HG03432 (cell line): ENCODE measurements at regions not wholly inside any gene's neighbourhood (a gene's known extent, or its start where the extent isn't known, plus 50 kb on each side); places are given as distances from the start of the nearest gene placed in this dataset.
A peak's percentile ranks its signal among the peaks of the same experiment; 100 is the strongest.
"Not testable (repeated sequence)": the region's sequence is repeated elsewhere in the genome, so short reads cannot be mapped to it uniquely, and the experiment has no call there.

Experiments
- ATAC-seq: cut with Tn5 transposase; IDR thresholded peaks from one replicate; pipeline ENCODE4 v1.9.1; 2021; ENCODE audit warnings: mild to moderate bottlenecking, moderate library complexity; ENCODE audit not compliant: unreplicated experiment

GRCh38 chr10:91080776-91081175, 139.7 kb upstream of the PCGF5 start:
- ATAC-seq, result no peak

- ATAC-seq, result no peak
These were observed 138.0 kb upstream of the PCGF5 start for GRCh38 chr10:91082447-91082846.

GRCh38 chr10:91088300-91089140, 131.9 kb upstream of the PCGF5 start:
- no peak for ATAC-seq

GRCh38 chr10:91090761-91091529, 129.5 kb upstream of the PCGF5 start:
- no peak for ATAC-seq

- ATAC-seq, result no peak
These were observed 128.7 kb upstream of the PCGF5 start for GRCh38 chr10:91091780-91092179.

GRCh38 chr10:91096274-91096673, 124.2 kb upstream of the PCGF5 start:
- no peak for ATAC-seq

- ATAC-seq, result no peak
These were observed 123.2 kb upstream of the PCGF5 start for GRCh38 chr10:91097313-91097712.

- ATAC-seq, result not testable (repeated sequence)
These were observed 122.4 kb upstream of the PCGF5 start for GRCh38 chr10:91098021-91098420.

GRCh38 chr10:91103384-91104192, 116.9 kb upstream of the PCGF5 start:
- ATAC-seq, result peak; percentile 83

GRCh38 chr10:91104193-91105041, 116.0 kb upstream of the PCGF5 start:
- ATAC-seq, result peak; percentile 42

- ATAC-seq, result no peak
These were observed 115.2 kb upstream of the PCGF5 start for GRCh38 chr10:91105269-91105668.

GRCh38 chr10:91108820-91109219, 111.6 kb upstream of the PCGF5 start:
- ATAC-seq, result no peak

- ATAC-seq, result no peak
These were observed 109.4 kb upstream of the PCGF5 start for GRCh38 chr10:91111060-91111459.

- no peak for ATAC-seq
These were observed 104.7 kb upstream of the PCGF5 start for GRCh38 chr10:91115618-91116390.

GRCh38 chr10:91117505-91117904, 103.0 kb upstream of the PCGF5 start:
- ATAC-seq, result no peak

- no peak for ATAC-seq
These were observed 100.1 kb upstream of the PCGF5 start for GRCh38 chr10:91120348-91120747.

GRCh38 chr10:91123261-91123660, 97.2 kb upstream of the PCGF5 start:
- no peak for ATAC-seq

- no peak for ATAC-seq
These were observed 96.4 kb upstream of the PCGF5 start for GRCh38 chr10:91124016-91124415.

- ATAC-seq, result no peak
These were observed 94.0 kb upstream of the PCGF5 start for GRCh38 chr10:91126471-91126870.
